GM23338 (cell line): ENCODE measurements at regions not wholly inside any gene's neighbourhood (a gene's known extent, or its start where the extent isn't known, plus 50 kb on each side); places are given as distances from the start of the nearest gene placed in this dataset.

Experiments
- ATAC-seq: fragments of 200-7000 bp; cut with Tn5 transposase; 3 replicates; pipeline ENCODE4 v1.9.1; 2020
- DNase-seq: peaks from one replicate; pipeline ENCODE4 v3.0.0-alpha.2; 2015; ENCODE audit warnings: low spot score
- H2AFZ ChIP-seq: fragments of 200-600 bp; sonication (generic); 2 replicates; pipeline ENCODE4 v1.8.0; 2016; ENCODE audit warnings: antibody characterized with exemption, mild to moderate bottlenecking, moderate library complexity
- H3F3A ChIP-seq: fragments of 200-600 bp; sonication (generic); replicated peaks from 2 replicates; pipeline ENCODE4 v1.8.0; 2017; ENCODE audit warnings: antibody characterized with exemption, mixed run types, low read depth
- H3K27ac ChIP-seq: fragments of 200-600 bp; sonication (generic); 2 replicates; pipeline ENCODE4 v1.6.1; 2016; ENCODE audit warnings: low read depth
- H3K27me3 ChIP-seq: fragments of 200-600 bp; sonication (generic); 2 replicates; pipeline ENCODE4 v1.8.0; 2016; ENCODE audit warnings: mild to moderate bottlenecking, mixed run types, moderate library complexity; ENCODE audit not compliant: insufficient read depth
- H3K36me3 ChIP-seq: fragments of 200-600 bp; sonication (generic); 2 replicates; pipeline ENCODE4 v1.8.0; 2016; ENCODE audit warnings: mild to moderate bottlenecking; ENCODE audit not compliant: insufficient read depth
- H3K4me1 ChIP-seq: fragments of 200-600 bp; sonication (generic); 2 replicates; pipeline ENCODE4 v1.8.0; 2016; ENCODE audit warnings: mild to moderate bottlenecking, moderate library complexity; ENCODE audit not compliant: insufficient read depth
- H3K4me2 ChIP-seq: fragments of 200-600 bp; sonication (generic); 2 replicates; pipeline ENCODE4 v1.7.1; 2017; ENCODE audit warnings: mixed run types
- H3K4me3 ChIP-seq: fragments of 200-600 bp; sonication (generic); 2 replicates; pipeline ENCODE4 v1.6.1; 2016; ENCODE audit warnings: mixed run types
- H3K79me2 ChIP-seq: fragments of 200-600 bp; sonication (generic); replicated peaks from 2 replicates; pipeline ENCODE4 v1.8.0; 2017; ENCODE audit warnings: mild to moderate bottlenecking; ENCODE audit not compliant: insufficient read depth
- H3K9me2 ChIP-seq: fragments of 200-600 bp; sonication (generic); 2 replicates; pipeline ENCODE4 v1.8.0; 2017; ENCODE audit not compliant: insufficient read depth
- H4K20me1 ChIP-seq: fragments of 200-600 bp; sonication (generic); replicated peaks from 2 replicates; pipeline ENCODE4 v1.8.0; 2017; ENCODE audit warnings: mild to moderate bottlenecking; ENCODE audit not compliant: insufficient read depth
- H3K27ac Mint-ChIP-seq: 2 replicates; pipeline ENCODE4 v1.8.0; 2020; ENCODE audit warnings: inconsistent platforms, mild to moderate bottlenecking, moderate library complexity, mixed read lengths
- H3K27me3 Mint-ChIP-seq: 3 replicates; pipeline ENCODE4 v1.8.0; 2022; ENCODE audit warnings: low read depth, mild to moderate bottlenecking, moderate library complexity, mixed read lengths, inconsistent platforms; ENCODE audit not compliant: insufficient read depth, poor library complexity
- H3K36me3 Mint-ChIP-seq: 3 replicates; pipeline ENCODE4 v1.8.0; 2021; ENCODE audit warnings: low read depth, mild to moderate bottlenecking, inconsistent platforms, moderate library complexity, mixed read lengths
- H3K4me1 Mint-ChIP-seq: 3 replicates; pipeline ENCODE4 v1.8.0; 2020; ENCODE audit warnings: mild to moderate bottlenecking, inconsistent platforms, mixed read lengths
- H3K4me3 Mint-ChIP-seq: 3 replicates; pipeline ENCODE4 v1.8.0; 2021; ENCODE audit warnings: moderate library complexity, mild to moderate bottlenecking, inconsistent platforms, mixed read lengths
- H3K9me3 Mint-ChIP-seq: 3 replicates; pipeline ENCODE4 v1.8.0; 2020; ENCODE audit warnings: moderate library complexity, mild to moderate bottlenecking, inconsistent platforms, mixed read lengths
- CREB1 ChIP-seq: fragments of 250-450 bp; sonication (Bioruptor Pico); IDR thresholded peaks from 2 replicates; pipeline ENCODE4 v1.5.0; 2020; ENCODE audit warnings: low read depth, mild to moderate bottlenecking, moderate library complexity
- EZH2 ChIP-seq: fragments of 200-600 bp; sonication (generic); IDR thresholded peaks from one replicate; pipeline ENCODE4 v1.8.0; 2017; ENCODE audit warnings: antibody characterized with exemption, mild to moderate bottlenecking, low read depth; ENCODE audit not compliant: unreplicated experiment
- EZH2phosphoT487 ChIP-seq: fragments of 200-600 bp; sonication (generic); IDR thresholded peaks from one replicate; pipeline ENCODE4 v1.8.1; 2018; ENCODE audit warnings: antibody characterized with exemption; ENCODE audit not compliant: unreplicated experiment
- JUNB ChIP-seq: IDR thresholded peaks from one replicate; pipeline ENCODE4 v1.6.1; 2016; ENCODE audit warnings: antibody characterized with exemption; ENCODE audit not compliant: unreplicated experiment
- POLR2AphosphoS5 ChIP-seq: IDR thresholded peaks from 2 replicates; pipeline ENCODE4 v1.6.1; 2016; ENCODE audit warnings: antibody characterized with exemption, low read depth
- REST ChIP-seq: IDR thresholded peaks from one replicate; pipeline ENCODE4 v1.6.1; 2018; ENCODE audit warnings: antibody characterized with exemption; ENCODE audit not compliant: unreplicated experiment
- ZNF114 ChIP-seq: fragments of 250-450 bp; sonication (Bioruptor Pico); IDR thresholded peaks from 2 replicates; pipeline ENCODE4 v1.5.0; 2020; ENCODE audit warnings: mild to moderate bottlenecking, moderate library complexity
- ZNF462 ChIP-seq: fragments of 250-450 bp; sonication (Bioruptor Pico); IDR thresholded peaks from 2 replicates; pipeline ENCODE4 v1.5.0; 2020; ENCODE audit warnings: mild to moderate bottlenecking, moderate library complexity
- TF ChIP-seq, protein P1 (sequence below), 2 experiments: fragments of 200-600 bp in 1 of 2; sonication (generic) in 1 of 2; conservative IDR thresholded peaks; 2 replicates each; pipeline versions ENCODE4 v1.5.1 to v1.6.1; 2016 to 2017; ENCODE audit warnings: antibody characterized with exemption in 2 of 2, low read depth in 2 of 2, mild to moderate bottlenecking in 2 of 2, moderate library complexity in 1 of 2

DNA sequence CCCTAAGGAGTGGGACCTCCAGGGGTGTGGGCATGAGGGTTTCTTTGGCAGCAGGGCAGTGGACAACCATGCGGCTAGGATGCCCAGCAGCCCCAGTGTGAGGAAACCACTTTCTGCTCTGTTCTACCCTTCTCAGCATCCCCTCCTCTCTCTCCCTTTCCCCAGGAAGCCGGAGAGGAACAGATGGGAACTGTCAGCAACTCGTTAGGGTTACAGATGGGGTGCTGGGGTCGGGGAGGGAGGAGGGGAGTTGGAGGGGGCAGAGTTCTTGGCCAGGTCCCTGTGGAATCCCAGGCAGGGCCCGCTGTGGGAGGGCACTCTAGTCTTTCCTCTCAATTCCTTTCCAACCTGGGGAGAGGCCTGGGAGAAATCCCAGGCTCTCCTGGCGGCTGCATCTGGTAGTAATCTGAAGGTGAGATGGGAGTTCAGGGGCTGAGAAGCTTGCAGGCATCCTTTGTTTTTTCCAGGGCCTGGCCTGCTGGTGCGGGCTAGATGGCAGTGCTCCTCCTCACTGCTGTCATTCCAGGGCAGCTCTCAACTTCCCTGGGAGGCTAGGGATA lies 93.9 kb upstream of the CSF3R start:
- peak; percentile 29 for ATAC-seq
- Mint-ChIP-seq H3K27ac (no peak overlapping the region), H3K36me3 (no peaks in the 10 kb centered on the region), H3K4me1 (peaks cover 32% of the 10 kb centered on the region), H3K4me3 (no peak overlapping the region), H3K27me3 (peaks cover 7% of the 10 kb centered on the region), H3K9me3 (no peaks in the 10 kb centered on the region)
- Histone ChIP-seq H4K20me1 (no peaks in the 10 kb centered on the region), H3K27me3 (no peaks in the 10 kb centered on the region), H3K4me3 (no peak overlapping the region), H3K36me3 (no peaks in the 10 kb centered on the region), H3F3A (no peaks in the 10 kb centered on the region), H3K27ac (no peak overlapping the region), H3K4me1 (peaks cover 27% of the 10 kb centered on the region), H2AFZ (peak overlapping the region; percentile 81), H3K4me2 (no peak overlapping the region), H3K9me2 (no peaks in the 10 kb centered on the region), H3K79me2 (no peaks in the 10 kb centered on the region)
- TF ChIP-seq ZNF462 (CRISPR knock-in tag) (no peak), EZH2phosphoT487 (no peak), ZNF114 (CRISPR knock-in tag) (no peak), JUNB (no peak), REST (no peak), EZH2 (no peak), CREB1 (CRISPR knock-in tag) (no peak), POLR2AphosphoS5 (no peak)
- TF ChIP-seq, protein P1, sequence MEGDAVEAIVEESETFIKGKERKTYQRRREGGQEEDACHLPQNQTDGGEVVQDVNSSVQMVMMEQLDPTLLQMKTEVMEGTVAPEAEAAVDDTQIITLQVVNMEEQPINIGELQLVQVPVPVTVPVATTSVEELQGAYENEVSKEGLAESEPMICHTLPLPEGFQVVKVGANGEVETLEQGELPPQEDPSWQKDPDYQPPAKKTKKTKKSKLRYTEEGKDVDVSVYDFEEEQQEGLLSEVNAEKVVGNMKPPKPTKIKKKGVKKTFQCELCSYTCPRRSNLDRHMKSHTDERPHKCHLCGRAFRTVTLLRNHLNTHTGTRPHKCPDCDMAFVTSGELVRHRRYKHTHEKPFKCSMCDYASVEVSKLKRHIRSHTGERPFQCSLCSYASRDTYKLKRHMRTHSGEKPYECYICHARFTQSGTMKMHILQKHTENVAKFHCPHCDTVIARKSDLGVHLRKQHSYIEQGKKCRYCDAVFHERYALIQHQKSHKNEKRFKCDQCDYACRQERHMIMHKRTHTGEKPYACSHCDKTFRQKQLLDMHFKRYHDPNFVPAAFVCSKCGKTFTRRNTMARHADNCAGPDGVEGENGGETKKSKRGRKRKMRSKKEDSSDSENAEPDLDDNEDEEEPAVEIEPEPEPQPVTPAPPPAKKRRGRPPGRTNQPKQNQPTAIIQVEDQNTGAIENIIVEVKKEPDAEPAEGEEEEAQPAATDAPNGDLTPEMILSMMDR (conservative IDR thresholded peaks at IDR 0.05; ENCODE audit: low read depth in 2 of 2): no peak
- DNase-seq: peak; percentile 46
